ENCODE measurements at regions not wholly inside any gene's neighbourhood (a gene's known extent, or its start where the extent isn't known, plus 50 kb on each side); places are given as distances from the start of the nearest gene placed in this dataset.

GRCh38 chrX:15977644-15978043 lies 123.0 kb upstream of the AP1S2 start:
- no peaks in the 10 kb centered on the region for H3K27me3 ChIP-seq (ENCODE audit: insufficient read depth, low read length, poor library complexity)
- no peak overlapping the region for H3K9ac ChIP-seq (ENCODE audit: low read length)
- no peak overlapping the region for H3K56ac ChIP-seq (ENCODE audit: low read length)
- H3K27ac ChIP-seq (ENCODE audit: low read depth, low read length): no peak overlapping the region
- no peak overlapping the region for H2BK120ac ChIP-seq (ENCODE audit: low read depth, low read length)
- H3K4me1 ChIP-seq (ENCODE audit: control insufficient read depth, low read depth, low read length): peaks cover 2% of the 10 kb centered on the region
- H3K18ac ChIP-seq (ENCODE audit: low read length): peak overlapping the region; percentile 75
- no peak overlapping the region for H4K8ac ChIP-seq (ENCODE audit: low read depth, low read length)
- H3K4me2 ChIP-seq (ENCODE audit: low read length): no peak overlapping the region
- H4K5ac ChIP-seq (ENCODE audit: low read length): no peak overlapping the region
- WGBS (ENCODE audit: extremely low coverage, insufficient coverage, low lambda C conversion rate): no CpG with 5 or more reads among the region's 3 CpGs
- peak; percentile 25 for DNase-seq
- H3K79me2 ChIP-seq (ENCODE audit: control insufficient read depth, insufficient read depth, low read length): no peaks in the 10 kb centered on the region
- H2BK15ac ChIP-seq (replicated peaks; ENCODE audit: low read depth): no peak overlapping the region
- H3K79me1 ChIP-seq (ENCODE audit: low read length): no peaks in the 10 kb centered on the region
- no peaks in the 10 kb centered on the region for H3K36me3 ChIP-seq (ENCODE audit: control insufficient read depth, insufficient read depth, low read length)
- H3K4ac ChIP-seq (ENCODE audit: low read depth, low read length): no peak overlapping the region
- no peak overlapping the region for H3K23ac ChIP-seq (ENCODE audit: low read length)
- no peak overlapping the region for H3K4me3 ChIP-seq (ENCODE audit: low read length)
- H2BK5ac ChIP-seq (ENCODE audit: low read length): no peak overlapping the region
- H2AK5ac ChIP-seq (ENCODE audit: low read length): no peak overlapping the region

- Histone ChIP-seq H4K5ac (ENCODE audit: low read length) (no peak overlapping the region), H2BK15ac (replicated peaks; ENCODE audit: low read depth) (no peak overlapping the region), H3K4me1 (ENCODE audit: control insufficient read depth, low read depth, low read length) (peaks cover 2% of the 10 kb centered on the region), H2BK5ac (ENCODE audit: low read length) (peak overlapping the region; percentile 20), H3K4me3 (ENCODE audit: low read length) (no peak overlapping the region), H3K27ac (ENCODE audit: low read depth, low read length) (no peak overlapping the region), H3K4ac (ENCODE audit: low read depth, low read length) (no peak overlapping the region), H3K4me2 (ENCODE audit: low read length) (no peak overlapping the region), H3K36me3 (ENCODE audit: control insufficient read depth, insufficient read depth, low read length) (no peaks in the 10 kb centered on the region), H4K8ac (ENCODE audit: low read depth, low read length) (no peak overlapping the region), H3K79me1 (ENCODE audit: low read length) (no peaks in the 10 kb centered on the region), H3K23ac (ENCODE audit: low read length) (no peak overlapping the region), H3K27me3 (ENCODE audit: insufficient read depth, low read length, poor library complexity) (no peaks in the 10 kb centered on the region), H3K18ac (ENCODE audit: low read length) (no peak overlapping the region), H3K79me2 (ENCODE audit: control insufficient read depth, insufficient read depth, low read length) (no peaks in the 10 kb centered on the region), H2AK5ac (ENCODE audit: low read length) (peak overlapping the region; percentile 69), H3K9ac (ENCODE audit: low read length) (no peak overlapping the region), H2BK120ac (ENCODE audit: low read depth, low read length) (no peak overlapping the region), H3K56ac (ENCODE audit: low read length) (no peak overlapping the region)
- DNase-seq: no peak
- no CpG with 5 or more reads among the region's 1 CpG for WGBS (ENCODE audit: extremely low coverage, insufficient coverage, low lambda C conversion rate)
These were observed 121.8 kb upstream of the AP1S2 start for GRCh38 chrX:15976396-15976795.

GRCh38 chrX:15973946-15974345 lies 119.3 kb upstream of the AP1S2 start:
- Histone ChIP-seq H4K5ac (ENCODE audit: low read length) (no peak overlapping the region), H3K79me1 (ENCODE audit: low read length) (no peaks in the 10 kb centered on the region), H3K36me3 (ENCODE audit: control insufficient read depth, insufficient read depth, low read length) (no peaks in the 10 kb centered on the region), H3K4me1 (ENCODE audit: control insufficient read depth, low read depth, low read length) (peaks cover 2% of the 10 kb centered on the region), H3K56ac (ENCODE audit: low read length) (no peak overlapping the region), H4K8ac (ENCODE audit: low read depth, low read length) (no peak overlapping the region), H3K27ac (ENCODE audit: low read depth, low read length) (no peak overlapping the region), H3K4ac (ENCODE audit: low read depth, low read length) (no peak overlapping the region), H2BK120ac (ENCODE audit: low read depth, low read length) (peak overlapping the region; percentile 73), H3K27me3 (ENCODE audit: insufficient read depth, low read length, poor library complexity) (no peaks in the 10 kb centered on the region), H3K4me3 (ENCODE audit: low read length) (no peak overlapping the region), H2BK5ac (ENCODE audit: low read length) (no peak overlapping the region), H3K4me2 (ENCODE audit: low read length) (no peak overlapping the region), H3K23ac (ENCODE audit: low read length) (no peak overlapping the region), H3K79me2 (ENCODE audit: control insufficient read depth, insufficient read depth, low read length) (no peaks in the 10 kb centered on the region), H3K18ac (ENCODE audit: low read length) (peak overlapping the region; percentile 79), H3K9ac (ENCODE audit: low read length) (no peak overlapping the region), H2AK5ac (ENCODE audit: low read length) (no peak overlapping the region), H2BK15ac (replicated peaks; ENCODE audit: low read depth) (no peak overlapping the region)
- no CpG with 5 or more reads among the region's 3 CpGs for WGBS (ENCODE audit: extremely low coverage, insufficient coverage, low lambda C conversion rate)
- DNase-seq: no peak

GRCh38 chrX:15973299-15973698 lies 118.7 kb upstream of the AP1S2 start:
- H3K18ac ChIP-seq (ENCODE audit: low read length): peak overlapping the region; percentile 79
- H3K36me3 ChIP-seq (ENCODE audit: control insufficient read depth, insufficient read depth, low read length): no peaks in the 10 kb centered on the region
- no peaks in the 10 kb centered on the region for H3K27me3 ChIP-seq (ENCODE audit: insufficient read depth, low read length, poor library complexity)
- peaks cover 2% of the 10 kb centered on the region for H3K4me1 ChIP-seq (ENCODE audit: control insufficient read depth, low read depth, low read length)
- H2BK120ac ChIP-seq (ENCODE audit: low read depth, low read length): peak overlapping the region; percentile 73
- no peak overlapping the region for H3K27ac ChIP-seq (ENCODE audit: low read depth, low read length)
- H2BK15ac ChIP-seq (replicated peaks; ENCODE audit: low read depth): peak overlapping the region; percentile 74
- H4K5ac ChIP-seq (ENCODE audit: low read length): no peak overlapping the region
- WGBS (ENCODE audit: extremely low coverage, insufficient coverage, low lambda C conversion rate): no CpG with 5 or more reads among the region's 2 CpGs
- no peak overlapping the region for H4K8ac ChIP-seq (ENCODE audit: low read depth, low read length)
- no peaks in the 10 kb centered on the region for H3K79me1 ChIP-seq (ENCODE audit: low read length)
- H3K56ac ChIP-seq (ENCODE audit: low read length): no peak overlapping the region
- H2AK5ac ChIP-seq (ENCODE audit: low read length): no peak overlapping the region
- H3K4me2 ChIP-seq (ENCODE audit: low read length): no peak overlapping the region
- no peak overlapping the region for H3K23ac ChIP-seq (ENCODE audit: low read length)
- no peak overlapping the region for H2BK5ac ChIP-seq (ENCODE audit: low read length)
- H3K4ac ChIP-seq (ENCODE audit: low read depth, low read length): no peak overlapping the region
- H3K9ac ChIP-seq (ENCODE audit: low read length): no peak overlapping the region
- no peak overlapping the region for H3K4me3 ChIP-seq (ENCODE audit: low read length)
- peak; percentile 85 for DNase-seq
- H3K79me2 ChIP-seq (ENCODE audit: control insufficient read depth, insufficient read depth, low read length): no peaks in the 10 kb centered on the region

- Histone ChIP-seq H3K4me3 (ENCODE audit: low read length) (no peak overlapping the region), H3K9ac (ENCODE audit: low read length) (no peak overlapping the region), H3K27ac (ENCODE audit: low read depth, low read length) (no peak overlapping the region), H2BK15ac (replicated peaks; ENCODE audit: low read depth) (no peak overlapping the region), H3K79me2 (ENCODE audit: control insufficient read depth, insufficient read depth, low read length) (no peaks in the 10 kb centered on the region), H3K4me2 (ENCODE audit: low read length) (no peak overlapping the region), H3K4me1 (ENCODE audit: control insufficient read depth, low read depth, low read length) (no peaks in the 10 kb centered on the region), H3K23ac (ENCODE audit: low read length) (no peak overlapping the region), H4K8ac (ENCODE audit: low read depth, low read length) (no peak overlapping the region), H3K27me3 (ENCODE audit: insufficient read depth, low read length, poor library complexity) (no peaks in the 10 kb centered on the region), H3K4ac (ENCODE audit: low read depth, low read length) (no peak overlapping the region), H4K5ac (ENCODE audit: low read length) (no peak overlapping the region), H3K18ac (ENCODE audit: low read length) (no peak overlapping the region), H3K56ac (ENCODE audit: low read length) (no peak overlapping the region), H3K36me3 (ENCODE audit: control insufficient read depth, insufficient read depth, low read length) (no peaks in the 10 kb centered on the region), H2AK5ac (ENCODE audit: low read length) (no peak overlapping the region), H3K79me1 (ENCODE audit: low read length) (no peaks in the 10 kb centered on the region), H2BK5ac (ENCODE audit: low read length) (no peak overlapping the region), H2BK120ac (ENCODE audit: low read depth, low read length) (no peak overlapping the region)
- no peak for DNase-seq
- no CpG with 5 or more reads among the region's 4 CpGs for WGBS (ENCODE audit: extremely low coverage, insufficient coverage, low lambda C conversion rate)
These were observed 117.1 kb upstream of the AP1S2 start for GRCh38 chrX:15971696-15972095.

GRCh38 chrX:15963858-15964257 lies 109.2 kb upstream of the AP1S2 start:
- H3K4ac ChIP-seq (ENCODE audit: low read depth, low read length): no peak overlapping the region
- H4K5ac ChIP-seq (ENCODE audit: low read length): no peak overlapping the region
- no peaks in the 10 kb centered on the region for H3K79me1 ChIP-seq (ENCODE audit: low read length)
- no peak overlapping the region for H2BK15ac ChIP-seq (replicated peaks; ENCODE audit: low read depth)
- no peak overlapping the region for H3K56ac ChIP-seq (ENCODE audit: low read length)
- H2BK5ac ChIP-seq (ENCODE audit: low read length): no peak overlapping the region
- no peak overlapping the region for H3K4me2 ChIP-seq (ENCODE audit: low read length)
- H3K4me3 ChIP-seq (ENCODE audit: low read length): no peak overlapping the region
- no peak overlapping the region for H2AK5ac ChIP-seq (ENCODE audit: low read length)
- H3K18ac ChIP-seq (ENCODE audit: low read length): no peak overlapping the region
- no peaks in the 10 kb centered on the region for H3K36me3 ChIP-seq (ENCODE audit: control insufficient read depth, insufficient read depth, low read length)
- no peaks in the 10 kb centered on the region for H3K79me2 ChIP-seq (ENCODE audit: control insufficient read depth, insufficient read depth, low read length)
- H3K27ac ChIP-seq (ENCODE audit: low read depth, low read length): no peak overlapping the region
- no peak for DNase-seq
- no peak overlapping the region for H4K8ac ChIP-seq (ENCODE audit: low read depth, low read length)
- WGBS (ENCODE audit: extremely low coverage, insufficient coverage, low lambda C conversion rate): no CpG with 5 or more reads among the region's 1 CpG
- no peak overlapping the region for H2BK120ac ChIP-seq (ENCODE audit: low read depth, low read length)
- no peak overlapping the region for H3K9ac ChIP-seq (ENCODE audit: low read length)
- no peaks in the 10 kb centered on the region for H3K4me1 ChIP-seq (ENCODE audit: control insufficient read depth, low read depth, low read length)
- no peak overlapping the region for H3K23ac ChIP-seq (ENCODE audit: low read length)
- H3K27me3 ChIP-seq (ENCODE audit: insufficient read depth, low read length, poor library complexity): no peaks in the 10 kb centered on the region

Measured in mesendoderm (in vitro differentiated cells).